ENCODE measurements at regions not wholly inside any gene's neighbourhood (a gene's known extent, or its start where the extent isn't known, plus 50 kb on each side); places are given as distances from the start of the nearest gene placed in this dataset.

DNA sequence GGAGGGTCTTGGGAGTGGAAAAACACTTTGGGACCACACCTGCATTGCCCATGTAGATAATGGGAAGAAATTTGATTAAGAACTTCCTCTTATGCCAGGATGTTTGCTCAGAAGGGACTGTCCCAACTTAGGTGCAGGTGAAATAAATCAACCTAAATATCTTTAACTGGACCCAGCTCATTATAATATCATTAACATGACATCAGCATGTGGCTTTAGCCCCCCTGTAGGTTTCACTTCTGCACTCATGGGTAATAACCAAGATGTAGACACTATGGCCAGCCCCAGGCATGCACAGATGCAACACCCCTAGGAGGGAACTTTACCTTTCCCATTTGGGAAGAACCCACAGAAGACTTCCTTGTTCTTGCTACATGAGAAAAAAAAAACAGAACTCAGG lies 227.4 kb upstream of the ZNF804A start:
- FAIRE-seq, result no peak

DNA sequence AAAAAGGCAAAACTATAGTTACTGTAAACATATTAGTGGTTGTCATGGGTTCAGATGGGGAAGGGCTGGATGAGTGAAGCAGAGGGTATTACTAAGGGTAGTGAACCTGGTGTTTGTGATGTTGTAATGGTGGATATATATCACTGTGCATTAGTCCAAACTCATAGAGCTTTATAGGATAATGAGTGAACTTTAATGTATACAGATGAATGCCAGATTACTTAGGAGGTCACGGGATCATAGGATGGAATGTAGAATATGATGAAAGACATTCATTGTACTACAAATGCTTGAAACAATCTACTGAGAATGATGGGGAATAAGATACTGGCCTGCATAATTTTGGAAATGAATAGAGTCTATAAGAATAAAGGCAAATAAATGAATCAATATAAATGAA lies 226.7 kb upstream of the ZNF804A start:
- no peak overlapping the region for H3K4me2 ChIP-seq (ENCODE audit: control insufficient read depth, extremely low read depth, insufficient read depth, low read depth, low read length)
- H3K4me3 ChIP-seq (ENCODE audit: control insufficient read depth in 2 of 3, extremely low read depth in 1 of 3, insufficient read depth in 2 of 3, low read depth in 1 of 3, low read length in 3 of 3), result no peak overlapping the region
- no peak for DNase-seq (ENCODE audit: low read depth, low spot score)
- H3K27me3 ChIP-seq (ENCODE audit: control insufficient read depth, extremely low read depth, insufficient read depth, low read length), result no peaks in the 10 kb centered on the region
- H3K79me2 ChIP-seq (ENCODE audit: control insufficient read depth, insufficient read depth, low read length), result no peaks in the 10 kb centered on the region
- H3K27ac ChIP-seq (ENCODE audit: control insufficient read depth, insufficient read depth, low read length), result no peak overlapping the region
- H3K36me3 ChIP-seq (ENCODE audit: control insufficient read depth in 2 of 2, extremely low read depth in 1 of 2, insufficient read depth in 2 of 2, low read length in 2 of 2), result no peaks in the 10 kb centered on the region
- TF ChIP-seq EZH2 (IDR thresholded peaks at IDR 0.05; ENCODE audit: low read length), result no peak
- TF ChIP-seq, protein P1, sequence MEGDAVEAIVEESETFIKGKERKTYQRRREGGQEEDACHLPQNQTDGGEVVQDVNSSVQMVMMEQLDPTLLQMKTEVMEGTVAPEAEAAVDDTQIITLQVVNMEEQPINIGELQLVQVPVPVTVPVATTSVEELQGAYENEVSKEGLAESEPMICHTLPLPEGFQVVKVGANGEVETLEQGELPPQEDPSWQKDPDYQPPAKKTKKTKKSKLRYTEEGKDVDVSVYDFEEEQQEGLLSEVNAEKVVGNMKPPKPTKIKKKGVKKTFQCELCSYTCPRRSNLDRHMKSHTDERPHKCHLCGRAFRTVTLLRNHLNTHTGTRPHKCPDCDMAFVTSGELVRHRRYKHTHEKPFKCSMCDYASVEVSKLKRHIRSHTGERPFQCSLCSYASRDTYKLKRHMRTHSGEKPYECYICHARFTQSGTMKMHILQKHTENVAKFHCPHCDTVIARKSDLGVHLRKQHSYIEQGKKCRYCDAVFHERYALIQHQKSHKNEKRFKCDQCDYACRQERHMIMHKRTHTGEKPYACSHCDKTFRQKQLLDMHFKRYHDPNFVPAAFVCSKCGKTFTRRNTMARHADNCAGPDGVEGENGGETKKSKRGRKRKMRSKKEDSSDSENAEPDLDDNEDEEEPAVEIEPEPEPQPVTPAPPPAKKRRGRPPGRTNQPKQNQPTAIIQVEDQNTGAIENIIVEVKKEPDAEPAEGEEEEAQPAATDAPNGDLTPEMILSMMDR (optimal IDR thresholded peaks at IDR 0.05 in 1 of 3, IDR thresholded peaks at IDR 0.05 in 1 of 3, conservative IDR thresholded peaks at IDR 0.05 in 1 of 3; ENCODE audit: extremely low read depth in 1 of 3, insufficient read depth in 2 of 3, low read length in 3 of 3), result no peak
- H4K20me1 ChIP-seq (ENCODE audit: control insufficient read depth, extremely low read depth, insufficient read depth, low read length), result no peaks in the 10 kb centered on the region
- no peaks in the 10 kb centered on the region for H3K9me1 ChIP-seq (ENCODE audit: control insufficient read depth, extremely low read depth, insufficient read depth, low read length)
- FAIRE-seq, result no peak
- no peak overlapping the region for H2AFZ ChIP-seq (ENCODE audit: control insufficient read depth, low read length)
- no peak overlapping the region for H3K9ac ChIP-seq (ENCODE audit: control insufficient read depth, extremely low read depth, insufficient read depth, low read length)
- H3K4me1 ChIP-seq (ENCODE audit: control insufficient read depth, extremely low read depth, insufficient read depth, low read length), result no peaks in the 10 kb centered on the region
- dilution Hi-C loops (cut with MboI; ENCODE audit: extremely low pct_ligation_motif_present, low sequenced_read_pairs), result no loop called here
- no peaks in the 10 kb centered on the region for H3K9me3 ChIP-seq (ENCODE audit: control insufficient read depth, low read depth, low read length)

More for the DNA sequence above, 227.4 kb upstream of the ZNF804A start:
- no peaks in the 10 kb centered on the region for H3K4me1 ChIP-seq (ENCODE audit: control insufficient read depth, extremely low read depth, insufficient read depth, low read length)
- no peak for DNase-seq (ENCODE audit: low read depth, low spot score)
- no peaks in the 10 kb centered on the region for H3K9me1 ChIP-seq (ENCODE audit: control insufficient read depth, extremely low read depth, insufficient read depth, low read length)
- H3K9me3 ChIP-seq (ENCODE audit: control insufficient read depth, low read depth, low read length), result no peaks in the 10 kb centered on the region
- no peaks in the 10 kb centered on the region for H3K36me3 ChIP-seq (ENCODE audit: control insufficient read depth in 2 of 2, extremely low read depth in 1 of 2, insufficient read depth in 2 of 2, low read length in 2 of 2)
- dilution Hi-C loops (cut with MboI; ENCODE audit: extremely low pct_ligation_motif_present, low sequenced_read_pairs), result no loop called here
- H3K79me2 ChIP-seq (ENCODE audit: control insufficient read depth, insufficient read depth, low read length), result no peaks in the 10 kb centered on the region
- H3K4me2 ChIP-seq (ENCODE audit: control insufficient read depth, extremely low read depth, insufficient read depth, low read depth, low read length), result no peak overlapping the region
- H3K4me3 ChIP-seq (ENCODE audit: control insufficient read depth in 2 of 3, extremely low read depth in 1 of 3, insufficient read depth in 2 of 3, low read depth in 1 of 3, low read length in 3 of 3), result no peak overlapping the region
- no peak overlapping the region for H3K27ac ChIP-seq (ENCODE audit: control insufficient read depth, insufficient read depth, low read length)
- TF ChIP-seq, protein P1 (optimal IDR thresholded peaks at IDR 0.05 in 1 of 3, IDR thresholded peaks at IDR 0.05 in 1 of 3, conservative IDR thresholded peaks at IDR 0.05 in 1 of 3; ENCODE audit: extremely low read depth in 1 of 3, insufficient read depth in 2 of 3, low read length in 3 of 3), result no peak
- no peak for TF ChIP-seq EZH2 (IDR thresholded peaks at IDR 0.05; ENCODE audit: low read length)
- no peaks in the 10 kb centered on the region for H4K20me1 ChIP-seq (ENCODE audit: control insufficient read depth, extremely low read depth, insufficient read depth, low read length)
- H3K9ac ChIP-seq (ENCODE audit: control insufficient read depth, extremely low read depth, insufficient read depth, low read length), result no peak overlapping the region
- H2AFZ ChIP-seq (ENCODE audit: control insufficient read depth, low read length), result no peak overlapping the region
- H3K27me3 ChIP-seq (ENCODE audit: control insufficient read depth, extremely low read depth, insufficient read depth, low read length), result no peaks in the 10 kb centered on the region

Measured in keratinocyte (primary cell).